ENCODE measurements at regions not wholly inside any gene's neighbourhood (a gene's known extent, or its start where the extent isn't known, plus 50 kb on each side); places are given as distances from the start of the nearest gene placed in this dataset.

DNA sequence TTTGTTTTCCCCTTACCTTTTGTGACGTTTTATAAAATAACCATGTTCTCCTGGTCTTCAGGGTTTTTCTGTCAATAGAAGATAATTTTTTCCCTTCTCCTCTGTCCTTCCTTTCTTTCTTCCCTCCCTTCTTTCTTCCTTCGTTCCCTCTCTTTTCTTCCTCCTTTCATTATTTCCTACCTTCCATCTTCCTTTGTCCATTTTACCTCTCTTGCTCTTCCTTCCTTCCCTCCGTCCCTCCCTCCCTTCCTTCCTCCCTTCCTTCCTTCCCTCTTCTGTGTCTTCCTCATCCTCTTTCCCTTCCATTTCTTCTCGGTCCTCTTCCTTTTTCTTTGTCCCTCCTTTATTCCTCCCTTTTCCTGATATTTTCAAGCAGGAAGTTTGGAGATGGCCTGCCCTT lies 128.2 kb downstream of the TEX36 start:
- TF ChIP-seq, protein P1, sequence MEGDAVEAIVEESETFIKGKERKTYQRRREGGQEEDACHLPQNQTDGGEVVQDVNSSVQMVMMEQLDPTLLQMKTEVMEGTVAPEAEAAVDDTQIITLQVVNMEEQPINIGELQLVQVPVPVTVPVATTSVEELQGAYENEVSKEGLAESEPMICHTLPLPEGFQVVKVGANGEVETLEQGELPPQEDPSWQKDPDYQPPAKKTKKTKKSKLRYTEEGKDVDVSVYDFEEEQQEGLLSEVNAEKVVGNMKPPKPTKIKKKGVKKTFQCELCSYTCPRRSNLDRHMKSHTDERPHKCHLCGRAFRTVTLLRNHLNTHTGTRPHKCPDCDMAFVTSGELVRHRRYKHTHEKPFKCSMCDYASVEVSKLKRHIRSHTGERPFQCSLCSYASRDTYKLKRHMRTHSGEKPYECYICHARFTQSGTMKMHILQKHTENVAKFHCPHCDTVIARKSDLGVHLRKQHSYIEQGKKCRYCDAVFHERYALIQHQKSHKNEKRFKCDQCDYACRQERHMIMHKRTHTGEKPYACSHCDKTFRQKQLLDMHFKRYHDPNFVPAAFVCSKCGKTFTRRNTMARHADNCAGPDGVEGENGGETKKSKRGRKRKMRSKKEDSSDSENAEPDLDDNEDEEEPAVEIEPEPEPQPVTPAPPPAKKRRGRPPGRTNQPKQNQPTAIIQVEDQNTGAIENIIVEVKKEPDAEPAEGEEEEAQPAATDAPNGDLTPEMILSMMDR (IDR thresholded peaks at IDR 0.05; ENCODE audit: insufficient read depth, low read length, poor library complexity, severe bottlenecking): no peak
- no peak overlapping the region for H3K4me3 ChIP-seq (replicated peaks; ENCODE audit: low read depth, low read length)
- H3K27me3 ChIP-seq (replicated peaks; ENCODE audit: control insufficient read depth, insufficient read depth, low read length): no peaks in the 10 kb centered on the region; the same call in 1 of the 2 replicates
- DNase-seq (ENCODE audit: extremely low read depth, insufficient read length): no peak
- H3K36me3 ChIP-seq (ENCODE audit: control insufficient read depth, insufficient read depth, low read length): no peaks in the 10 kb centered on the region

DNA sequence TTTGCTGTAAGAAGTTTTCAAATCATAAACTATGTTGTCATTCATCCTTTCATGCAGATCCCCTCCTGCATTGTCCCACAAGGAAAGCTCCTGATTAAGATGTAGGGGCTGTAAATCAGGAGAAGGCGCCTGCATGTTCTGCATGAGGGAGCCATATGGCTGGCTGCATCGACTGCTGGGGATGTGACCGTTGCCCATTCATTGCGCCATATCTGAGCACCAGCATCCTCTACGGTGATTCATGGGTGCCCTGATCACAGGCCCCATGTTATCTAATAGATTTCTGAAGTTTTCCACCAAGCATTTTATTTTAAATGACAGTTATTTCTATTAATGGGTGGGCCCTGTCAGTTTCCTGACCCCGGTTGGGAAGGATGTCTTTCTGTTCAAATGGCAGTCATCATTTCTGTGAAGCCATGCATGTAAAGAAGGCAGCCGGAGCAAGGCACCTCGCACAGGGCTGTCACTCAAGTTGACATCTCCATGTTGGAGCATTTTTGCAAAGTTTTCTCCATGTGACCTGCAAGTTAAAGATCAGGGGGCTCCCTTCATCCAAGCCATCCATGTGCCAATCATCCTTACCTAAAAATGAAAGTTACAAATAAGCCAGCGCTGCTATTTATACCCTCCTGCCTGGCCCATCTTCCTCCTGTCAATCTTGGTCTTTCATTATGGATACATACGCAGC lies 128.8 kb downstream of the TEX36 start:
- no peaks in the 10 kb centered on the region; the same call in 1 of the 2 replicates for H3K27me3 ChIP-seq (replicated peaks; ENCODE audit: control insufficient read depth, insufficient read depth, low read length)
- DNase-seq (ENCODE audit: extremely low read depth, insufficient read length): no peak
- TF ChIP-seq, protein P1 (IDR thresholded peaks at IDR 0.05; ENCODE audit: insufficient read depth, low read length, poor library complexity, severe bottlenecking): no peak
- H3K4me3 ChIP-seq (replicated peaks; ENCODE audit: low read depth, low read length): no peak overlapping the region
- H3K36me3 ChIP-seq (ENCODE audit: control insufficient read depth, insufficient read depth, low read length): no peaks in the 10 kb centered on the region

DNA sequence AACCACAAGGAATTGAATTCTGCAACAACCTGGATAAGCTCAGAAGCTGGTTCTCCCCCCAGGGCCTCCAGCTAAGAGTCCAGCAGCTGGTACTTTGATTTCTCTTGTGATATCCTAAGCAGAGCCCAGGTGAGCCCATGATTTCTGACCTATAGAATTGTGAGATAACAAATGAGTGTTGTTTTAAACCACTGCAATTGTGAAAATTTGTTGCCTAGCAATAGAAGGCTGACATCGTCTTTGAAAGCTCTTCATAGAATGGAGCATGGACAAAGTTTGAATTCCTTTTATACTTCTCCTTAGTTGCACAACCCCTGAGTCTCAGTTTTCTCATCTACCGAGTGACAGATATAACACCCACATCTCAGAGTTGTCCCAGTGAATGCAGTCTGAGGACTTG lies 129.9 kb downstream of the TEX36 start:
- TF ChIP-seq, protein P1 (IDR thresholded peaks at IDR 0.05; ENCODE audit: insufficient read depth, low read length, poor library complexity, severe bottlenecking): no peak
- Histone ChIP-seq H3K36me3 (ENCODE audit: control insufficient read depth, insufficient read depth, low read length) (no peaks in the 10 kb centered on the region), H3K4me3 (replicated peaks; ENCODE audit: low read depth, low read length) (no peak overlapping the region), H3K27me3 (replicated peaks; ENCODE audit: control insufficient read depth, insufficient read depth, low read length) (no peaks in the 10 kb centered on the region; the same call in 1 of the 2 replicates)
- no peak for DNase-seq (ENCODE audit: extremely low read depth, insufficient read length)

DNA sequence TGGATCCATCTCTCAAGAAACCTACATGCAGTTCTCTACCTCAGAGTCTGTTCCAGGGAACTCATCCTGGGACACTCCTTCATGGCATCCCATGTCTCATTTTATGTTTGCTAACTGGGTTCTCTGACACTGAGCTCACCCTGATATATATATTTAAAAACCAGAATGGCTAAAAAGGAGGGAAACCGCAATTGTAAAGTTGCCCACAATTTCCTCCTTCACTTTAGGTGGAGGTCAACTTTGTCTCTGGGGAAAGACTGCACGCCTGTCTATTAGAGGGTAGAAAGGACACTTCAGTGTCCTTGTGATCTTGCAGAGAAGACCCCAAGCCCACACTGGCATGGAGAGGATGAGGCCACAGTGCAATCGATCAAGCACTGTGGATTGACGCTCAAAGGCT lies 131.7 kb downstream of the TEX36 start:
- Histone ChIP-seq H3K36me3 (ENCODE audit: control insufficient read depth, insufficient read depth, low read length) (no peaks in the 10 kb centered on the region), H3K27me3 (replicated peaks; ENCODE audit: control insufficient read depth, insufficient read depth, low read length) (no peaks in the 10 kb centered on the region), H3K4me3 (replicated peaks; ENCODE audit: low read depth, low read length) (no peak overlapping the region)
- DNase-seq (ENCODE audit: extremely low read depth, insufficient read length): no peak
- TF ChIP-seq, protein P1 (IDR thresholded peaks at IDR 0.05; ENCODE audit: insufficient read depth, low read length, poor library complexity, severe bottlenecking): no peak

DNA sequence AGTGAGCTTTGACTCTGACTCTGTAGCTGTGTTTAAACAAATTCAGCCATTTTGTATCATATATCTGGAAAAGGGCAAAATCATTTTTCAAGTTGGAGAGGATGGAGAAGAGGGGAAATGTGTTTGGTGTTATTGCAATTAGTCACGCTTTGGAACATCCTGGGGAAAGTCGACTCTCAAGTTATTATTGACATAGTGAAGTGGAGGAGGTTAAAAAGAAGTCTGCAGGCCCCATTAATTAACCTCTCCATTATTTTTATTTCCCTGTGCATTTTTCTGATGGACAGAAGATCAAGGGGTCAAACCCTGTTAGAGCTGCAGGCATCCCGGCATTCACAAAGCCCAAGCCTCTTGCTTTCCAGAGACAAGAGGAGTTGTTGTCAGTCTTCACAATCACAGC lies 132.6 kb downstream of the TEX36 start:
- TF ChIP-seq, protein P1 (IDR thresholded peaks at IDR 0.05; ENCODE audit: insufficient read depth, low read length, poor library complexity, severe bottlenecking): no peak
- H3K27me3 ChIP-seq (replicated peaks; ENCODE audit: control insufficient read depth, insufficient read depth, low read length): no peaks in the 10 kb centered on the region
- DNase-seq (ENCODE audit: extremely low read depth, insufficient read length): no peak
- H3K36me3 ChIP-seq (ENCODE audit: control insufficient read depth, insufficient read depth, low read length): no peaks in the 10 kb centered on the region
- no peak overlapping the region for H3K4me3 ChIP-seq (replicated peaks; ENCODE audit: low read depth, low read length)

DNA sequence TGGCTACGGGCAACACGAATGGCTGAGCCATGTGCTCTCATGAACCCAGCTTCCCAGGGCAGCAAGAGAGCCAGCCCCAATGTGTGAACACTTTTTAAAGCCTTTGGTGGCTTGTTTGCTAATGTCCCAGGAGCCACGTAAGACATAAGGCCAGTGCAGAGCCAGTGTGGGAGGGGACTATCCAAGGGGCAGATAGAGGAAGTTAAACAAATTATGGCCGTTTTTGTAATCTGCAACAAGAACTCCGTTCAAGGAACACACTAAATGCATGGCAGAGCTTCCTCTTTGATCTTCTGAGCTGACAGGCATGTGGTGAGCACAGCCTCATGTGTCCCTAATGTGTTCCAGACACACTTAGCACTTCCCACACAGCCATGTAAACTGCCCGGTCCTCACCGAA lies 133.3 kb downstream of the TEX36 start:
- TF ChIP-seq, protein P1 (IDR thresholded peaks at IDR 0.05; ENCODE audit: insufficient read depth, low read length, poor library complexity, severe bottlenecking): no peak
- no peaks in the 10 kb centered on the region for H3K36me3 ChIP-seq (ENCODE audit: control insufficient read depth, insufficient read depth, low read length)
- no peaks in the 10 kb centered on the region for H3K27me3 ChIP-seq (replicated peaks; ENCODE audit: control insufficient read depth, insufficient read depth, low read length)
- H3K4me3 ChIP-seq (replicated peaks; ENCODE audit: low read depth, low read length): no peak overlapping the region
- DNase-seq (ENCODE audit: extremely low read depth, insufficient read length): no peak
